Spleen (tissue), 11 donors: ENCODE measurements at regions not wholly inside any gene's neighbourhood (a gene's known extent, or its start where the extent isn't known, plus 50 kb on each side); places are given as distances from the start of the nearest gene placed in this dataset.

ENCODE experiments used
- DNase-seq: peaks from one replicate; pipeline ENCODE4 v3.0.0-alpha.2; 2020
- H3K27ac ChIP-seq, 8 donors: fragments of 200-600 bp; sonication (generic) in 7 of 8; 1 replicate in 4 of 8; 2 replicates in 4 of 8; pipeline versions ENCODE4 v1.5.0 to v1.8.0; 2016 to 2021; ENCODE audit warnings: inconsistent platforms in 4 of 8, mild to moderate bottlenecking in 4 of 8, moderate library complexity in 1 of 8
- H3K27me3 ChIP-seq, 7 donors: fragments of 200-600 bp; sonication (generic) in 6 of 7; replicated peaks in 1 of 7; 1 replicate in 4 of 7; 2 replicates in 3 of 7; pipeline versions ENCODE4 v1.5.0 to v1.8.0; 2016 to 2021; ENCODE audit warnings: inconsistent platforms in 3 of 7, mild to moderate bottlenecking in 1 of 7
- H3K36me3 ChIP-seq, 6 donors: fragments of 200-600 bp; sonication (generic) in 5 of 6; 1 replicate in 4 of 6; 2 replicates in 2 of 6; pipeline versions ENCODE4 v1.5.0 to v1.8.0; 2016 to 2021; ENCODE audit warnings: inconsistent platforms in 2 of 6
- H3K4me1 ChIP-seq, 6 donors: fragments of 200-600 bp; sonication (generic) in 5 of 6; 1 replicate in 3 of 6; 2 replicates in 3 of 6; pipeline versions ENCODE4 v1.5.0 to v1.8.0; 2016 to 2021; ENCODE audit warnings: inconsistent platforms in 3 of 6
- H3K4me3 ChIP-seq, 8 donors: fragments of 200-600 bp; sonication (generic) in 7 of 8; 1 replicate in 4 of 8; 2 replicates in 4 of 8; pipeline versions ENCODE4 v1.5.0 to v1.8.0; 2016 to 2021; ENCODE audit warnings: inconsistent platforms in 4 of 8, mild to moderate bottlenecking in 4 of 8, moderate library complexity in 2 of 8
- H3K9me3 ChIP-seq, 8 donors: fragments of 200-600 bp; sonication (generic) in 7 of 8; 1 replicate in 4 of 8; 2 replicates in 4 of 8; pipeline versions ENCODE4 v1.5.0 to v1.8.0; 2016 to 2021; ENCODE audit warnings: inconsistent platforms in 4 of 8
- CTCF ChIP-seq, 11 experiments: fragments of 200-600 bp in 7 of 11; fragments of 450-650 bp in 4 of 11; sonication (generic) in 4 of 11; IDR thresholded peaks in 8 of 11; conservative IDR thresholded peaks in 3 of 11; 1 replicate in 7 of 11; 2 replicates in 4 of 11; pipeline versions ENCODE4 v1.4.0 to v1.8.0; 2016 to 2021; ENCODE audit warnings: antibody characterized with exemption in 11 of 11, inconsistent platforms in 4 of 11, mild to moderate bottlenecking in 1 of 11
- POLR2A ChIP-seq, 3 donors: fragments of 450-650 bp; IDR thresholded peaks; one replicate each; pipeline ENCODE4 v1.5.1; 2017; ENCODE audit warnings: antibody characterized with exemption in 3 of 3, mild to moderate bottlenecking in 1 of 3
- POLR2AphosphoS5 ChIP-seq, 3 donors: sonication (generic); formaldehyde crosslinking; IDR thresholded peaks; one replicate each; pipeline ENCODE4 v1.5.1; 2017; ENCODE audit warnings: antibody characterized with exemption in 3 of 3
- WGBS, 5 donors: extraction: QIAGEN DNeasy Blood & Tissue Kit in 3 of 5; methylation state at CpG; one replicate each; pipeline versions ENCODE4 v1.1.5 to v1.1.7; 2013 to 2018; 5-methylcytosine and 5-hydroxymethylcytosine counted together
- intact Hi-C: fragments of 100-400 bp; cut with DNase I; formaldehyde crosslinking; loops from one replicate; pipeline ENCODE4 v1.15.0; 2023; ENCODE audit warnings: low total_unique reads
- donor health status: healthy with polysubstance abuse.
- donor health status: DM: no; HTN: no; CAD: no; lungs with moderate emphysema.
- donor health status: DM: no; HTN: no; CAD: no.
- donor health status: Bipolar disorder and iron deficiency.
- donor health status: healthy.
- donor health status: DM: no; HTN: no; CAD: no.
- donor health status: DM: yes; HTN: yes; CAD: no.

- Histone ChIP-seq H3K27ac (no peak overlapping the region), H3K36me3 (no peaks in the 10 kb centered on the region), H3K9me3 (no peaks in the 10 kb centered on the region), H3K4me1 (no peaks in the 10 kb centered on the region), H3K27me3 (no peaks in the 10 kb centered on the region), H3K4me3 (no peak overlapping the region)
- 76 to 96% (median 88%) methylated on average over 3 of the region's 3 CpGs for WGBS, 5 donors
- no peak for DNase-seq
- intact Hi-C loops, result no loop called here
- no peak for TF ChIP-seq POLR2A (IDR thresholded peaks at IDR 0.05)
Observed at GRCh38 chr3:168223085-168223484, 127.4 kb upstream of the GOLIM4 start.

GRCh38 chr3:168220556-168220955, 124.8 kb upstream of the GOLIM4 start:
- DNase-seq, result no peak
- H3K27ac ChIP-seq, result no peak overlapping the region
- no peaks in the 10 kb centered on the region for H3K9me3 ChIP-seq
- no peak for TF ChIP-seq POLR2A (IDR thresholded peaks at IDR 0.05)
- TF ChIP-seq CTCF (IDR thresholded peaks at IDR 0.05 in 8 of 11, conservative IDR thresholded peaks at IDR 0.05 in 3 of 11), result no peak
- TF ChIP-seq POLR2AphosphoS5 (IDR thresholded peaks at IDR 0.05), result no peak
- H3K36me3 ChIP-seq, result no peaks in the 10 kb centered on the region
- WGBS, 5 donors, result 73 to 97% (median 84%) methylated on average over 2 of the region's 2 CpGs
- intact Hi-C loops, result no loop called here
- H3K27me3 ChIP-seq, result no peaks in the 10 kb centered on the region
- H3K4me3 ChIP-seq, result no peak overlapping the region
- H3K4me1 ChIP-seq, result no peaks in the 10 kb centered on the region

GRCh38 chr3:168219530-168219929, 123.8 kb upstream of the GOLIM4 start:
- DNase-seq, result no peak
- H3K36me3 ChIP-seq, result no peaks in the 10 kb centered on the region
- WGBS, 5 donors, result 85 to 95% (median 93%) methylated on average over 2 of the region's 2 CpGs
- TF ChIP-seq CTCF (IDR thresholded peaks at IDR 0.05 in 8 of 11, conservative IDR thresholded peaks at IDR 0.05 in 3 of 11), result no peak
- no peak for TF ChIP-seq POLR2A (IDR thresholded peaks at IDR 0.05)
- no peak for TF ChIP-seq POLR2AphosphoS5 (IDR thresholded peaks at IDR 0.05)
- no peaks in the 10 kb centered on the region for H3K9me3 ChIP-seq
- H3K27me3 ChIP-seq, result no peaks in the 10 kb centered on the region
- H3K4me1 ChIP-seq, result no peaks in the 10 kb centered on the region
- intact Hi-C loops, result loop anchor here (10.0 kb wide), 1 partner anchor 625 kb away; no protein-coding TSS in a partner anchor
- H3K27ac ChIP-seq, result no peak overlapping the region
- H3K4me3 ChIP-seq, result no peak overlapping the region

- H3K36me3 ChIP-seq, result no peaks in the 10 kb centered on the region
- H3K27ac ChIP-seq, result no peak overlapping the region
- no peaks in the 10 kb centered on the region for H3K9me3 ChIP-seq
- intact Hi-C loops, result loop anchor here (10.0 kb wide), 1 partner anchor 626 kb away; no protein-coding TSS in a partner anchor
- H3K4me1 ChIP-seq, result peaks cover 0 to 5% (median 0%) of the 10 kb centered on the region in 6 donors
- no peak for DNase-seq
- TF ChIP-seq POLR2AphosphoS5 (IDR thresholded peaks at IDR 0.05) (no peak), CTCF (IDR thresholded peaks at IDR 0.05 in 8 of 11, conservative IDR thresholded peaks at IDR 0.05 in 3 of 11) (no peak), POLR2A (IDR thresholded peaks at IDR 0.05) (no peak)
- no peak overlapping the region for H3K4me3 ChIP-seq
- 72 to 86% (median 76%) methylated on average over 2 of the region's 2 CpGs for WGBS, 5 donors
- no peaks in the 10 kb centered on the region for H3K27me3 ChIP-seq
Observed at GRCh38 chr3:168218600-168218999, 122.9 kb upstream of the GOLIM4 start.

- WGBS, 5 donors, result 84 to 90% (median 89%) methylated on average over 3 of the region's 3 CpGs
- Histone ChIP-seq H3K4me3 (no peak overlapping the region), H3K27me3 (no peaks in the 10 kb centered on the region), H3K9me3 (no peaks in the 10 kb centered on the region), H3K36me3 (no peaks in the 10 kb centered on the region), H3K4me1 (peaks cover 0 to 8% (median 0%) of the 10 kb centered on the region in 6 donors), H3K27ac (no peak overlapping the region)
- DNase-seq, result no peak
- TF ChIP-seq POLR2AphosphoS5 (IDR thresholded peaks at IDR 0.05) (no peak), CTCF (IDR thresholded peaks at IDR 0.05 in 8 of 11, conservative IDR thresholded peaks at IDR 0.05 in 3 of 11) (no peak), POLR2A (IDR thresholded peaks at IDR 0.05) (no peak)
- intact Hi-C loops, result loop anchor here (10.0 kb wide), 1 partner anchor 628 kb away; no protein-coding TSS in a partner anchor
Observed at GRCh38 chr3:168216851-168217250, 121.1 kb upstream of the GOLIM4 start.
